GM13976 (cell line): ENCODE measurements at regions not wholly inside any gene's neighbourhood (a gene's known extent, or its start where the extent isn't known, plus 50 kb on each side); places are given as distances from the start of the nearest gene placed in this dataset.

Experiments
- DNase-seq: peaks from one replicate; pipeline ENCODE4 v3.0.0; 2012; ENCODE audit warnings: low spot score
- in situ Hi-C: fragments of 300-500 bp; cut with MboI; formaldehyde crosslinking; loops from one replicate; pipeline ENCODE4 v1.12.0; 2022; ENCODE audit warnings: low sequenced_read_pairs, mixed read lengths, inconsistent platforms; ENCODE audit not compliant: unreplicated experiment
- TF ChIP-seq, protein P1 (sequence below): IDR thresholded peaks from 2 replicates; pipeline ENCODE4 v1.5.1; 2012; ENCODE audit warnings: borderline replicate concordance, mild to moderate bottlenecking; ENCODE audit not compliant: insufficient read depth; ENCODE audit errors: extremely low read depth, missing control alignments, control extremely low read depth

- TF ChIP-seq, protein P1, sequence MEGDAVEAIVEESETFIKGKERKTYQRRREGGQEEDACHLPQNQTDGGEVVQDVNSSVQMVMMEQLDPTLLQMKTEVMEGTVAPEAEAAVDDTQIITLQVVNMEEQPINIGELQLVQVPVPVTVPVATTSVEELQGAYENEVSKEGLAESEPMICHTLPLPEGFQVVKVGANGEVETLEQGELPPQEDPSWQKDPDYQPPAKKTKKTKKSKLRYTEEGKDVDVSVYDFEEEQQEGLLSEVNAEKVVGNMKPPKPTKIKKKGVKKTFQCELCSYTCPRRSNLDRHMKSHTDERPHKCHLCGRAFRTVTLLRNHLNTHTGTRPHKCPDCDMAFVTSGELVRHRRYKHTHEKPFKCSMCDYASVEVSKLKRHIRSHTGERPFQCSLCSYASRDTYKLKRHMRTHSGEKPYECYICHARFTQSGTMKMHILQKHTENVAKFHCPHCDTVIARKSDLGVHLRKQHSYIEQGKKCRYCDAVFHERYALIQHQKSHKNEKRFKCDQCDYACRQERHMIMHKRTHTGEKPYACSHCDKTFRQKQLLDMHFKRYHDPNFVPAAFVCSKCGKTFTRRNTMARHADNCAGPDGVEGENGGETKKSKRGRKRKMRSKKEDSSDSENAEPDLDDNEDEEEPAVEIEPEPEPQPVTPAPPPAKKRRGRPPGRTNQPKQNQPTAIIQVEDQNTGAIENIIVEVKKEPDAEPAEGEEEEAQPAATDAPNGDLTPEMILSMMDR, result no peak
- in situ Hi-C loops, result no loop called here
- no peak for DNase-seq
Observed at GRCh38 chr10:113980408-113981087, 63.1 kb upstream of the ADRB1 start.

- TF ChIP-seq, protein P1, result no peak
- DNase-seq, result no peak
- in situ Hi-C loops, result no loop called here
Observed at GRCh38 chr10:113982296-113982695, 61.4 kb upstream of the ADRB1 start.

- no peak for DNase-seq
- TF ChIP-seq, protein P1, result no peak
- in situ Hi-C loops, result no loop called here
Observed at GRCh38 chr10:113982769-113983168, 60.9 kb upstream of the ADRB1 start.

- no peak for DNase-seq
- in situ Hi-C loops, result no loop called here
- TF ChIP-seq, protein P1, result no peak
Observed at GRCh38 chr10:113983552-113983951, 60.1 kb upstream of the ADRB1 start.

GRCh38 chr10:113985297-113985844 is 58.3 kb upstream of the ADRB1 start:
- in situ Hi-C loops, result no loop called here
- TF ChIP-seq, protein P1, result no peak
- DNase-seq, result no peak

- TF ChIP-seq, protein P1, result no peak
- no peak for DNase-seq
- in situ Hi-C loops, result no loop called here
Observed at GRCh38 chr10:113986316-113986715, 57.4 kb upstream of the ADRB1 start.

- in situ Hi-C loops, result no loop called here
- no peak for DNase-seq
- TF ChIP-seq, protein P1, result no peak
Observed at GRCh38 chr10:113987156-113987555, 56.5 kb upstream of the ADRB1 start.
